Lower lobe of right lung (tissue), 2 donors: ENCODE measurements at regions not wholly inside any gene's neighbourhood (a gene's known extent, or its start where the extent isn't known, plus 50 kb on each side); places are given as distances from the start of the nearest gene placed in this dataset.
A peak's percentile ranks its signal among the peaks of the same experiment; 100 is the strongest.

ENCODE experiments used
- ATAC-seq, 2 donors: fragments of 200-7000 bp; cut with Tn5 transposase; one replicate each; pipeline ENCODE4 v1.9.1; 2020 to 2022; ENCODE audit warnings: mild to moderate bottlenecking in 2 of 2, moderate library complexity in 2 of 2
- DNase-seq: peaks from one replicate; pipeline ENCODE4 v3.0.0-alpha.2; 2020
- H3K27ac ChIP-seq: fragments of 200-600 bp; one replicate; pipeline ENCODE4 v1.8.0; 2022
- H3K27me3 ChIP-seq: fragments of 200-600 bp; one replicate; pipeline ENCODE4 v1.8.0; 2022; ENCODE audit warnings: low read depth
- H3K36me3 ChIP-seq: fragments of 200-600 bp; one replicate; pipeline ENCODE4 v1.8.0; 2022; ENCODE audit warnings: mild to moderate bottlenecking
- H3K4me1 ChIP-seq: fragments of 200-600 bp; one replicate; pipeline ENCODE4 v1.8.0; 2022
- H3K4me3 ChIP-seq: fragments of 200-600 bp; one replicate; pipeline ENCODE4 v1.8.0; 2022; ENCODE audit warnings: mild to moderate bottlenecking
- H3K9me3 ChIP-seq: fragments of 200-600 bp; one replicate; pipeline ENCODE4 v1.8.0; 2022
- intact Hi-C: fragments of 100-400 bp; cut with DNase I; formaldehyde crosslinking; loops from one replicate; pipeline ENCODE4 v1.11.0; 2022
- TF ChIP-seq, protein P1 (sequence below): fragments of 200-600 bp; IDR thresholded peaks from one replicate; pipeline ENCODE4 v1.8.0; 2022; ENCODE audit warnings: antibody characterized with exemption, mild to moderate bottlenecking
- donor health status: DM: no; HTN: yes; CAD: no; lungs with severe emphysema.

DNA sequence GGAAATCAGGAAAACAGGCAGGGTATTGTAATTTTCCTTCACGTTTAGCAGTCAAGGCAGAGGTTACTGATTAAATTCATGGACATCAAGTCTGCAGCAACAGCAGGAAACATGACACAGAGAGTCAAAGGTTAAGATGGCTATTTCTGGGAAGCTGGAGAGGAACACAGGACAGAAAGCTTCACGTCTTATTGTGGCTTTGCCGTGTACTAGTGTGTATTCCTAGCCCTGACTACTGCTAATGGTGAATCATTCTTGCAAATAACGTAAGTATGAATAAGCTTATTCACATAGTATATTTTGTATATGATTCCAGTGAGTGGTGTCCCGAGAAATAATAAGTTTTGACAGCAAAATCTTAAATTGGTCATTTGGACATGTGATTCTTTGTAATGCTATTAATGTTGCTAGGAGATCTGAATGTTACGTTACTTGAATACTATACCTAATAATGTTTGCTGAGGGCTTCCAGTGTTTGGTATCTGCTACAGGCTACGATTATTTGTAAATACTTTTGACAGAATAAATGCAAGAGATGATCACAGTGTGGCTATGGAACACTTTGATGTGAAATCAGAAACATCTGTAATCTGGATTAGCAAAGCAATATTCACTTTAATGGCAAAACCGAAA lies 77.4 kb downstream of the DISP1 start:
- TF ChIP-seq, protein P1, sequence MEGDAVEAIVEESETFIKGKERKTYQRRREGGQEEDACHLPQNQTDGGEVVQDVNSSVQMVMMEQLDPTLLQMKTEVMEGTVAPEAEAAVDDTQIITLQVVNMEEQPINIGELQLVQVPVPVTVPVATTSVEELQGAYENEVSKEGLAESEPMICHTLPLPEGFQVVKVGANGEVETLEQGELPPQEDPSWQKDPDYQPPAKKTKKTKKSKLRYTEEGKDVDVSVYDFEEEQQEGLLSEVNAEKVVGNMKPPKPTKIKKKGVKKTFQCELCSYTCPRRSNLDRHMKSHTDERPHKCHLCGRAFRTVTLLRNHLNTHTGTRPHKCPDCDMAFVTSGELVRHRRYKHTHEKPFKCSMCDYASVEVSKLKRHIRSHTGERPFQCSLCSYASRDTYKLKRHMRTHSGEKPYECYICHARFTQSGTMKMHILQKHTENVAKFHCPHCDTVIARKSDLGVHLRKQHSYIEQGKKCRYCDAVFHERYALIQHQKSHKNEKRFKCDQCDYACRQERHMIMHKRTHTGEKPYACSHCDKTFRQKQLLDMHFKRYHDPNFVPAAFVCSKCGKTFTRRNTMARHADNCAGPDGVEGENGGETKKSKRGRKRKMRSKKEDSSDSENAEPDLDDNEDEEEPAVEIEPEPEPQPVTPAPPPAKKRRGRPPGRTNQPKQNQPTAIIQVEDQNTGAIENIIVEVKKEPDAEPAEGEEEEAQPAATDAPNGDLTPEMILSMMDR = no peak
- Histone ChIP-seq H3K9me3 (no peaks in the 10 kb centered on the region), H3K36me3 (no peaks in the 10 kb centered on the region), H3K4me3 (no peak overlapping the region), H3K27me3 (no peaks in the 10 kb centered on the region), H3K4me1 (peaks cover 15% of the 10 kb centered on the region), H3K27ac (no peak overlapping the region)
- no peak for DNase-seq
- intact Hi-C loops = no loop called here
- no peak for ATAC-seq

DNA sequence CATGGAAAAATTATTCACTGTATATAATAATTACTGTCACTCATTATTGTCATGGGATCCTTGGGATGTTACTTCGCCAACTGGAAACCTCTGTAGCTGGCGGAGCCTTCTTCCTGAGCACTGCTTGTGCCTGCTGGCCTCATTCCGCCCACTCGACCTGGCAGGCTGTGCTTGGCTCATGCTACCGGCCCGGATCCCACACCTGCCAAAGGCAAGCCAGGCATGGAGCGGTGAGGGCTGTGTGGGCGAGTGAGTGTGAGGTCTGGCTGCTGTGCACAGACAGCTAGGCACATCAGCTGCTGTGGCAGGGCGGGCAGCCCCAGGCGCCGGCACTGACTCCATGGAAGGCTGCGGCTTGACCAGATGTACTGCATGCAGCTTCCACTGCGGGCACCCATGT lies 78.4 kb downstream of the DISP1 start:
- H3K4me1 ChIP-seq = peaks cover 15% of the 10 kb centered on the region
- ATAC-seq (peak in 1 of 2 donors; percentile 29), DNase-seq (peak; percentile 42)
- no peaks in the 10 kb centered on the region for H3K36me3 ChIP-seq
- no peak overlapping the region for H3K4me3 ChIP-seq
- H3K27me3 ChIP-seq = no peaks in the 10 kb centered on the region
- no peaks in the 10 kb centered on the region for H3K9me3 ChIP-seq
- intact Hi-C loops = no loop called here
- TF ChIP-seq, protein P1 = no peak
- no peak overlapping the region for H3K27ac ChIP-seq

DNA sequence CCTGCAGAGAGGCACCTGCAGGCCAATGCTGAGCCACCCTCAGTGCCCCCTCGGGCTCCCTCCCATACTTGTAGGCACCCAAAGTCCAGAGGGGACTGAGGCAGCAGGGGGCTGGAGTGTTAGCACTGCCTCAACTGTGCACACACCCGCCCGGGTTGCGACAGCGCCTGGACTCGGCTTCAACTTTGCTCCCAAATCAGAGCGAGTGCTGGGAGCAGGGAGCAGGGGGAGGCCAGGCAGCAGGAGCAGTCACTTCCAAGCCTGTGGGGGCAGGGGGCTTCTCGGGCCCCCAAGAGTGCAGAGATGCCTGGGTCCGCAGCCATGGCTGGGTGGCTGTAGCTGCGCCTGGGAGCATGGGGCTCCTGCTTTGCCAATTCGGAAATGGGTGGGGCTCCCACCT lies 79.5 kb downstream of the DISP1 start:
- intact Hi-C loops = no loop called here
- DNase-seq (no peak), ATAC-seq (no peak)
- Histone ChIP-seq H3K4me1 (peaks cover 12% of the 10 kb centered on the region), H3K27ac (no peak overlapping the region), H3K27me3 (no peaks in the 10 kb centered on the region), H3K4me3 (no peak overlapping the region), H3K36me3 (no peaks in the 10 kb centered on the region), H3K9me3 (no peaks in the 10 kb centered on the region)
- TF ChIP-seq, protein P1 = no peak

DNA sequence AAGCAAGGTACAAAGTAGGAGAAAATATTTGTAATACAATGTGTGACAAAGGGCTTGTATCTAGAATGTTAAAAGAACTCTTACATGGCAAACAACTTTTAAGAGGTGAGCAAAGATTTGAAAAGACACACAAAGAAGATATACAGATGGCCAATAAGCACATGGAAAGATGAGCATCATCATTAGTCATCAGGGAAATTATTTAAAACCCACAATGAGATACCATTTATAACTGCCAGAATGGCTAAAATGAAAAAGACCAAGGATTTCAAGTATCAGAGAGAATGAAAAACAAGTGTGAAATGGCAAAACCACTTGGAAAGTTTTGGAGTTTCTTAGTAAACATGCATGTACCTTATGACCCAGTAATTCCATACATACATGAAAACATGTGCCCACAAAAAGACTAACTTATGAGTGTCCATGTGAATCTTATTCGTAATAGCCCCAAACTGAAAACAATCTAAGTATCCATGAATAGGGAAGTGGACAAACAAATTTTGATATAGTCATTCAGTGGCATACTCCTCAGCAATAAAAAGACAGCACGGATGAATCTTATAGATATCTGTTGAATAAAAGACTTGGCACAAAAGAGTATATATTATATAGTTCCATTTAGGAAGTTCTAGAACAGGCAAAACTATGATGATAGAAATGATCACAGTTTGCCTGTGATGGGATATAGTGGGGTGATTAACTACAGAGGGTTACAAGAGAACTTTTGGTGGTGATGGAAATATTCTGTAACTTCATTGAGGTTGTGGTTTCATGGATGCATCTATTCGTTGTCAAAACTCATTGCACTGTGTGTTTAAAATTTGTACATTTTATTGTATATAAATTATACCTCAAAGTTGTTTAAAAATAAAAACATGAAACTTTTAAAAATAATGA lies 82.0 kb downstream of the DISP1 start:
- intact Hi-C loops = no loop called here
- no peak for ATAC-seq
- no peak for DNase-seq
- H3K4me1 ChIP-seq = no peaks in the 10 kb centered on the region
- H3K27me3 ChIP-seq = no peaks in the 10 kb centered on the region
- H3K36me3 ChIP-seq = no peaks in the 10 kb centered on the region
- peak overlapping the region; percentile 17 for H3K4me3 ChIP-seq
- peak overlapping the region; percentile 32 for H3K27ac ChIP-seq
- TF ChIP-seq, protein P1 = no peak
- no peaks in the 10 kb centered on the region for H3K9me3 ChIP-seq

GRCh38 chr1:222897527-222898190 lies 82.8 kb downstream of the DISP1 start:
- no peaks in the 10 kb centered on the region for H3K27me3 ChIP-seq
- peak overlapping the region; percentile 17 for H3K4me3 ChIP-seq
- intact Hi-C loops = no loop called here
- TF ChIP-seq, protein P1 = no peak
- H3K36me3 ChIP-seq = no peaks in the 10 kb centered on the region
- H3K27ac ChIP-seq = peak overlapping the region; percentile 32
- no peaks in the 10 kb centered on the region for H3K9me3 ChIP-seq
- ATAC-seq = no peak
- H3K4me1 ChIP-seq = no peaks in the 10 kb centered on the region
- no peak for DNase-seq
